GM21515 (cell line): ENCODE measurements at regions not wholly inside any gene's neighbourhood (a gene's known extent, or its start where the extent isn't known, plus 50 kb on each side); places are given as distances from the start of the nearest gene placed in this dataset.
"Not testable (repeated sequence)": the region's sequence is repeated elsewhere in the genome, so short reads cannot be mapped to it uniquely, and the experiment has no call there.

Source experiments
- ATAC-seq: cut with Tn5 transposase; IDR thresholded peaks from one replicate; pipeline ENCODE4 v1.9.1; 2021; ENCODE audit not compliant: unreplicated experiment

DNA sequence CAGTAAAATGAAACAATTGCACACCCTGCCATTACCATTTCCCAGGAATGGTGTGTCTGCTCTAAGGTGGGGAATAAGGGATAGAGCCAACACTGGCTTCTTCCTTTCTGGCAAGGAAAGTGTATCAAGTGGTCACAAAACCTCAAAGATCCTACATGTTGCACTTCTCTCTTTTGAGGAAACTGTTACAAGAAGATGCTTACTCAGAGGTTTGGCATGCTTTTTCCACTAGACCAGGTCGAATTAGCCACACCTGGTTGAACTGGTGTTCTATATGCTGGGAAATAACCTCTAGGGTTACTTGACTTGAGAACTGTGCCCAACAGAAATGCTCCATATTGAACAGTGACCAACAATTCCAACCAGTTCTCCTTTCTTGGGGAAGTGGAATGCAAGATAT lies 102.9 kb downstream of the LRRN1 start:
- ATAC-seq, result no peak

DNA sequence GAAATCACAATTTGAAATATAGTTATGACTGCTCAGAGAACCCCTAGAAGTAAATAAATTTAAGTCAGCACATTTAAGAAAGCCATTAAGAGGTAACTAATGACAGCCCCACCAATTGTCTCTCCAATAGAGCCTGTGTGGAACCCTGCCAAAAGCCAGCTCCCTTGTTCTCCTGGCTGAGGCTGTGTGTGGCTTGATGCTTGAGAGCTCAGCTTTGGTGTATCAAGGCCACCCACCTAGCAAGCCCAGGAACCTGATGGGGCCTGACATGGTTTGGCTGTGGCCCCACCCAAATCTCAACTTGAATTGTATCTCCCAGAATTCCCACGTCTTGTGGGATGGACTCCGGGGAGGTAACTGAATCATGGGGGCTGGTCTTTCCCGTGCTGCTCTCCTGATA lies 106.9 kb downstream of the LRRN1 start:
- ATAC-seq, result no peak

DNA sequence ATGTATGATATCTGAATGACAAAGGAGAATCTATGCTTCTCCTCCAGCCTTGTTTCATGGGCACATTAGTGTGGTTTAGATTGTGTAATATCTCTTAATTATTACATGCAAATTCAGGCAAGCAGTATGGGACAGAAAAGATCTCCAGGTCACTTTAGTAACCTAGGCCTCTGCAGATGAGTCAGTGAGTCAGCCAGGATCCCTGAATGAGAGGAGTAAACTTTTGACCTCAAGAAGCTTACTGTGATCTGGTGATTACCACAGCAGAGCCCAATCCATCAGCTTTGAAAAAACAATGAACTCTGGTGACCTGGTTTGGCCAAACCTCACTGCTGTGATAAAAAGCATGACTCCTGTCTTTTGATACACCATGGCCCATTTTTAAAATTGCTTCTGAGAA lies 107.8 kb downstream of the LRRN1 start:
- ATAC-seq, result no peak

DNA sequence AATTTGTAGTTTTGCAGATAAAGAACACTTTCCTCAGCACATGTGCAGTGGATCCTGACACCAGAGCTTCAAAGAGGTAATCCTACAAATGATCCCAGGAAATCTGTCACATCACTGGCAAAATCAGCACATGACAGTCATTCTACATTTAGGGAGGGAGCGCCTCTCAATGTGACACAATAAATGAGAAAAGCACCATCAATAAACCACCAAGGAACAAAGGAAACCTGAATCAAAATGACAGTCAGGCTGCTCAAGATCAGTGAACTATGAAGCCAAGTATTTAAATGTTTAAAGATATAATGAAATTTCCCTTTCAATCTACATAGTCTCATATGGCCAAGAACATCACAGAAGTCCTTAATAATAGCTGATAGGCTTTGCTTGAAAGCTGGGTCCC lies 119.5 kb downstream of the LRRN1 start:
- ATAC-seq, result no peak

DNA sequence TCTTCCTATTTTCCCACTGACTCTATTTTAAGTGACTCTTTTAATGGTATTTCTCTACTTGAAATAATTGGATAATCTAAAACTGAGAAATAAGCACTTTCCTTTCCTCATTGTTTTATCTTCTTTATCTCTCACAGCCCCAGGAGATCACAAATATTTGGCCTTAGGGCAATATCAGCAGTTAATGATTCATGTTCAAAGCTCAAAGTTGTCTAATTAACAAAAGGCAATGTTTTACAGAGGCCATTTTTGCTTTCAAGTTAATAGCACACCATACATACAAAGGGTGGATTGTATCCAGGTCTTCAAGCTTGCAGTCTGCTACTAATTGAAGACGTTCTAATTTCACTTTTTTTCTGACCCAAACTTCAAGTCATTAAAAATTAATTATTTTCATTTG lies 120.1 kb downstream of the LRRN1 start:
- no peak for ATAC-seq

DNA sequence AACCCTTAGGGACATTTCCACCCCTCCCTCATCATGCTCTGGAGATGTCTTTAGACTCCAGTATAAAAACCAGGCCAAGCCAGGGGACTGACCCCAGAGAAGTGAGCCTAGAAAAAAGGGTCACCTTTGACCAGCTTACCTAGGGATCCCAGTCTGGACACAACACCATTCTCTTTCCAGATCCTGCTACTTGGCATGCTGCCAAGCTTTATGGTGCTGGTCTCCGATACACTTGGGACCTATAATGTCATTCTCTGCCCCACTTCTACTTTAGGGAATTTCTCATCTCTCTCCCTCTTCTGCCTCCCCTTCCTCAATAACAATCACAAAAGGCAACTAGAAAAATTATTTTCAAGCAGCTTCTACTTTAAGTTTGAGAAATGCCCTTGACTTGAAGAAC lies 124.4 kb downstream of the LRRN1 start:
- ATAC-seq, result no peak

DNA sequence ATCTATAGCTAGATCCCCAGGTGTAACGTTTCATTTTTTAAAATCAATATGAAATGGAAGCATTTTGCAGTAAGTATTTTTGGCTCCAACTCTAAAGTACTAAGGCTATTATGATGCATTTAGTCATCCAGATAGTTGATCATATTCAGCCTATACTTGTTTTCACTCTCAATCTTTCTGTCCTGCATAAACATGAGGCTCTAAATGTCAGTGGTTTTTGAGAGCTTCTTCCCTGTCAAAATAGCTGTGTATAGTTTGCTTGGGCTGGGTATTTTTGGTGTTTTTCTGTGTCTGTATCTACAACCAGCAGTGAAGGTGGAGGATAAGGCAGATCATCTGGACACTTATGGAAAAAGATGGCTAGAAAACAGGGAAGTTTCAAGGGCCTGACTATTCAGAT lies 128.0 kb downstream of the LRRN1 start:
- ATAC-seq, result no peak

DNA sequence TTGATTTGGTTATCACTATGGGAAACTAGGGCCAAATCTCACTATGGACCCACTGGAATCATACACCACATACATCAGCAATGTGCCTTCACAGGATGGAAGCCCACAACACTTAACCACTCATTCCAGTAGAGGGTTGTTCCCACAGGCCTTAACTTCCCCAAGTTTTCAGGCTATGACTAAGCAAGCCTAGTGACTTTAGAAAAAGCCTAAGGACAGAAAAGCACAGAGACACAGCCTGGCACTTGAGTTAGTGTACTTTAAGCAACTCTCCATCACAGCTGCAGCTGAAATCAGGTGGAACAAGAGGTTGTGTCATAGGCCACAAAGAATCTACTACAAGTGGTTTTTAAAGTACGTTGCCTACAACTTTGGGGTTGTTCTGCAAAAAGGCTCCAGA lies 128.7 kb downstream of the LRRN1 start:
- no peak for ATAC-seq

DNA sequence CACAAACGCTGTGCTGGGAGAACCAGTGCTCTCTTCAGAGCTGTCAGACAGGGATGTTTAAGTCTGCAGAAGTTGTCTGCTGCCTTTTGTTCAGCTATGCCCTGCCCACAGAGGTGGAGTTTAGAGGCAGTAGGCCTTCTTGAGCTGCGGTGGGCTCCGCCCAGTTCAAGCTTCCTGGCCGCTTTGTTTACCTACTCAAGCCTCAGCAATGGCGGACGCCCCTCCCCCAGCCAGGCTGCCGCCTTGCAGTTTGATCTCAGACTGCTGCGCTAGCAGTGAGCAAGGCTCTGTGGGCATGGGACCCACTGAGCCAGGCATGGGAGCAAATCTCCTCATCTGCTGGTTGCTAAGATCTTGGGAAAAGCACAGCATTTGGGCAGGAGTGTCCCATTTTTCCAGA lies 142.1 kb downstream of the LRRN1 start:
- not testable (repeated sequence) for ATAC-seq

DNA sequence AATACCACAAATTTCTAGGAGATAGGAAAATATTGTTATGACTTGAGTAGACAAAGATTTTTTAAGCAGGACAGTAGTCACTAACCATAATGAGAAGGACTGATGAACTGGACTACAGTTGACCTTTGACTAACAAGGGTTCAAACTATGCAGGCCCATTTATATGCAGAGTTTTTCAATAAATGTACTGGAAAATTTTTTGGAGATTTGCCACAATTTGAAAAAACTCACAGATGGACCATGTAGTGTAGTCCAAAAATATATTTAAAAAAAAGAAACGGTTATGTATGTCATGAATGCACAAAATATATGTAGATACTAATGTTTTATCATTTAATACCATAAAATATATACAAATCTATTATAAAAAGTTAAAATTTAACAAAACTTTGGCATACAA lies 151.8 kb downstream of the LRRN1 start:
- no peak for ATAC-seq

DNA sequence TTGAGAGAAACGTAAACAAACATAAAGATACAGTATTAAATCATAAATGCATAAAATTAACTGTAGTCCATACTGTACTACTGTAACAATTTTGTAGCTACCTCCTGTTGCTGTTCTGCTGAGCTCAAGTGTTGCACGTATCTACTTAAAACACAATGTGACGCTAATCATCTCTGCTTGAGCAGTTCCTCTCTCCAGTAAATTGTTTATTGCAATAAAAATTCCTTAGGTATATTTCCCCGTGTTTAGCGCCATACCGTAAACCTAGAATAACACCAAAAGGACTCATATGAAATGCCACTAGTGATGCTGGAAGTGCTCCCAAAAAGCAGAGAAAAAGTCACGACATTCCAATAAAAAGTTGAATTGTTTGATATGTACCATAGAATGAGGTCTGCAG lies 152.3 kb downstream of the LRRN1 start:
- no peak for ATAC-seq

DNA sequence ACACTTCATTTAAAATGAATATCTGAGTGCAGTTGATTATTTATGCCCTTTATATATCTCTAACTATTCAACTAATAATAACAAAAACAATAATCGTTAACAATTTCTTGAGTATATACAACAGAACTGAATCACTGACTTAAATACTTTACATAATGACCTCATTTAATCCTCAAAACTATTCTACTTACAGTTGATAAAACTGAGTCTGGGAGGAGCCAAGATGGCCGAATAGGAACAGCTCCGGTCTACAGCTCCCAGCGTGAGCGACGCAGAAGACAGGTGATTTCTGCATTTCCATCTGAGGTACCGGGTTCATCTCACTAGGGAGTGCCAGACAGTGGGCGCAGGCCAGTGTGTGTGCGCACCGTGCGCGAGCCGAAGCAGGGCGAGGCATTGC lies 163.6 kb downstream of the LRRN1 start:
- ATAC-seq, result not testable (repeated sequence)

DNA sequence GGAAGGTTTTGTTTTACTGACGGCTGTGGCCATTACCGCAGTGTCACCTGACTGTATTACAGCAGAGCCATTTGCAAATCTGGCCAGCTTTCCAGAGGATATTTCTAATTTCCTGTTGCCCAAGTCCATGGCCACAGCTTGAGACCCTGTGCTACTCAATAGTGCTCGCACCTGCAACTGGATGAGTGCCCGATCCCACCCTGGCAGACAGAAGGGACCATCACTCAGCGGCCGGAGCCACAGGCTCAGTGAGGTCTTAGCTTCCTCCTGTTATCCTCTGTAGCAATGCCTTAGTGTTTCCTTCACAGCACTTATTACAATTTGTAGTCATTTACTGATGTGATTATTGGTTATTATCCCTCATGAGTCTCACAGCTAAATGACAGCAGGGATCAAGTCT lies 184.8 kb downstream of the LRRN1 start:
- no peak for ATAC-seq

DNA sequence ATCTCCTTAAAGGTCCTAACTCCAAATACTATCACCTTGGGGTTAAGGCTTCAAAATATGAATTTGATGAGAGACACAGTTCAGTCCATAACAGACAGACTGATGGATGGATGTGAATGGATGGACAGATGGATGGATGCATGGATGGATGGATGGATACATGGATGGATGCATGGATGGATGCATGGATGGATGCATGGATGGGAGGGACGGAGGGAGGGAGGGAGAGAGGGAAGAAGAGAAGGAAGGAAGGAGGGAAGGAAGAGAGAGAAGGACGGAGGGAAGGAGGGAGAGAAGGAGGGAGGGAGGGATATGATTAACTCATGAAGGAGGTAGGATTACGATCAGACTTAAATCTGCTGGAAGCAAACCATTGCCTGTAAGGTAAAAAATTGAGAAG lies 192.4 kb downstream of the LRRN1 start:
- no peak for ATAC-seq

DNA sequence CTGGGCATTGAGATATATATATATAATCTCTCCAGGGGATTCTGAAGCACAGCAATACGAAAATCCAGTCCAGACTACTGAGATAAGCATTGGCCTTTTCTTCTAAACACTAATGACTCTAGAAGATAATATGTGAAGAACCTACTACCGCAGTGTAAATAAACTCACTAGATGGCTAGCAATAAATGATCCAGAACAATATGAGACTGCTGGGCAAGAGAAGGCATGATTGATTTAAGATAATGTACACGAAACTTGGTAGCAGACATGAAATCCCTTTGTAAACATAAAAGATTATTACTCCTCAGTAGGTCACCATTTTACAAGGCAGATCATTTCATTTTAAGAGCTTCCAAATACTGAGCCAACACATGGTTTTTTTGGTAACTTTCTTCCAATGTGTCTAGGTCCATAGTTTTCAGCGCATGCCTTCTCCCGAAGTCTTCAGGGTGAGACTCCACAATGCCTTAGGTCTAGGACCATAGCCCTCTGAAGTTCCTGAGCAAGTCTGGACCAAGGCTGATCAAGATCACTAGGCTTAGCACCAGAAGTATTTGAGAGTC lies 193.2 kb downstream of the LRRN1 start:
- ATAC-seq, result no peak

DNA sequence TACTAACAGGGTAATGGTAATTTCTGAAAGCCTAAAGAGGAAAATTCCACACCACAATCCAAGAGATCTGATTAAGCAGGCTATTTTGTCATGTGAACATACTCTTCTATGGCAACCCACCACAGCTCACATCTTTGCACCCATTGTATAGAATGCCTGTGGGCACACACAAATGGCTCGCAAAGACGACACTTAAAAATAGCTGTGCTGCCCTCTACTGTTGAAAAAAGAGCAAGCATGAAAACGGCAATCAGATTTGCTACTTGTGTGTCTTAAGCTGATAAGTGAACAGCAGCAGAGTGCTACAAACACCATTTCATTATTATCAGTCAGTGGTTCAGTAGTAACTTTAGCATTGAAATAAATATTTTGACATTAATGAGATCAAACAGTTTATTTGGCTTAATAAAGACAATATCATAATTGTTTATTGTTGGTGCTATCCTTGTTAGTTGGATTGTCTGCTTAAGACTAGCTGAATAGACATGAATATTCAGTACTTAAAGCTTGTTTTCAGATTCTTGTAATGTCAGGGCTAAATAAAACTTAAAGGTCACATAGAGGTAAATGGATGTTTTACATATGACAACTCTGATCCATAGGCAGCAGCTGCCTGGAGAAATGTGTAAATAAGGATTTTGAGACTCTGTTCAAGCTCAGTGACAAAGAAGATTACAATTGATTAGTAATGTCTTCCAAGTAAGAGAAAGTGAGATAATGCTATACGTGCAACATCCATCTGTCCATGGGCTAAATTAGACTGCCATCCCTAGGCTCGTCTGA lies 199.1 kb downstream of the LRRN1 start:
- ATAC-seq, result peak; percentile 82

DNA sequence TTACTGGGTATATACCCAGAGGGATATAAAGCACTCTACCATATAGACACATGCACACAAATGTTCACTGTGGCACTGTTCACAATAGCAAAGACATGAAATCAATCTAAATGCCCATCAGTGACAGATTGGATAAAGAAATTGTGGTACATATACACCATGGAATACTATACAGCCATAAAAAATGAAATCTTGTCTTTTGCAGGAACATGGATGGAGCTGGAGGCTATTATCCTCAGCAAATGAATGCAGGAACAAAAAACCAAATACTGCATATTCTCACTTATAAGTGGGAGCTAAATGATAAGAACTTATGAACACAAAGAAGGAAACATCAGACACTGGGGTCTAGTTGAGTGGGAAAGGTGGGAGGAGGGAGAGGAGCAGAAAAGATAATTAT lies 200.1 kb downstream of the LRRN1 start:
- ATAC-seq, result not testable (repeated sequence)

DNA sequence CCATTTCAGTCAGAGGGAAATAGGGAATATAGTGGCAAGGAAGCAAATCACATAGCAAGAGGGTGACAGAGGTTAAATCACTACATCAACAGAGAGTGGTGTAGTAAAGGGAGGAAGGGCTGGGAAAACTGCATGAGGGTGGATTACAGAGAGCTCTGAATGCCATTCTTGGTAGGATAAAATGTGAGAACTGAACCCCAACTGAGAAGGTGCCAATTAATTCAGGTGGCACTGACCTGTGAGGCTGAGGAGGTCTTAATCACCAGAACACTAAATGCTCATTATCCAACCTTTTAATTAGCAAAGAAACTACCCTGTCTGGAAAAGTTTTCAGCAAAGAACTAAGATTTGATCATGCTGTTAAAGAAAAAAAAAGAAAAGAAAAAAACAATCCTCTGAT lies 202.7 kb downstream of the LRRN1 start:
- no peak for ATAC-seq

DNA sequence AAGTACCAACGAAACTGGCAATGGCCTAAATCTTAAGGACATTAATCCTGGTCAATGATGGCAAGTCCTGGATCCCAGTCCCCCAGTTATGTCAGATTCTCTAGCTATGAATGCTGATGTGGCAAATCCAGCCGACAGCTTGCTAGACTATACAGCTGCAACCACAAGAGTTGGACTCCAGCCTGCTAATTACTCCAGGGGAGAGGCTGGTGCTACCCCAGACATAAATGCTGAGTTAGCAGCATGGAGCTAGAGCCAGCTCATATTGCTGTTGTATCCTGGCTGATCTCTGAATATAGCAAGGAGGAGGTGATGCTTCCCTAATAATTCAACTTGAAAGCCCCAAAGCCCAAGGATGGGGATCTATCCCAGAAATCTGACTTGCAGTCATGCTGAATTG lies 207.1 kb downstream of the LRRN1 start:
- no peak for ATAC-seq

DNA sequence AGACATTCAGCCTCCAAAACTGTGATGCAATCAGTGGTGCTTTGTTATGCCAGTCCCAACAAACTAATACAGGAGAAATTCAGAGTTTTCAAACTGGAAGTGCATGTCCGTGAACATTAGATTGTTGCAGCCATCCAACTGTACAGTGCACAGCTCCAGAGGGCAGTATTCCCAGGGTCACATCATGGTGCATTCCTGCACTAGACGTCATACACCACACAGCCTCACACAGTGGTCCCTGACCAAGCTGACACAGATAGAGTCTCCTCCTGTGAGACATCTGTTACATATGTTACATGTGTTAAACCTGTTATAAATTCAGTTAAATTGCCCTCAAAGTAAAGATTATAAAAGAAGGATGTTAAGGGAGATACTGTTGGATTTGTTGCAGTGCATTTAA lies 209.0 kb downstream of the LRRN1 start:
- ATAC-seq, result no peak

DNA sequence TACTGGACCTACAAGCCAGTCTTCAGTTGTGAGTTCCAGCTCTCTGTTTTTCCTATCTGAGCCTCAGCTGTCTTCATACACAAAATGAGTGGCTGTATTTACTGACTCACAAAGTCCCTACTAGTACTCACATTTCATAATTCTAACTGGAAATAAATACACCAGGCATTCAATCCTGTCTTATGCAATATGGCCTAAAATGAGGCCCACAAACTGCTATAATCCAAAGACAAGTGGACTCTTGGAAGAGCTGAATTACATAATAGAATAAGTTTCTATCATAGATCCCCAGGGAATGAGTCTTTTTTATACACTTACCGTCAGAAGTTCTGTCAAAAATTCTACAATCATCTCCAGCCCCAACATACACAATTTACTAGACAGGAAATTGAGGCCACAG lies 211.9 kb downstream of the LRRN1 start:
- ATAC-seq, result no peak

DNA sequence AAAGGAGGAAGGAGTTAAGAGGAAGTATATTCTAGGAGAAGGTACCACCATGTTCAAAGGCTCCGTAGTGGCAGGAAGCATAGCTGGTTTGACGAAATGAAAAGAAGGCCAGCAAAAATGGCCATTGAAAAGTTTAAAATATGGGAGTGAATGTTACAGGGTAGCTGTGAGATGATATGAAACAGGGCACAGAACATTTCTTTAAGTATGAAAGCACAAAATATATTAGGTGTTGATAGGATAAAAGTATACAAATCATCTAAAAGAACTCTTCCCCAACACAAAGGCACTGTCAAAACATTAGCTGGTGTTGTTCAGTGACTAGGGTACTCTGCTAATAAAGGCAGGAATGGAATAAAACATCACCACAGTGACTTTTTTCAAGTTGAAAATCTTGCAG lies 216.2 kb downstream of the LRRN1 start:
- no peak for ATAC-seq

DNA sequence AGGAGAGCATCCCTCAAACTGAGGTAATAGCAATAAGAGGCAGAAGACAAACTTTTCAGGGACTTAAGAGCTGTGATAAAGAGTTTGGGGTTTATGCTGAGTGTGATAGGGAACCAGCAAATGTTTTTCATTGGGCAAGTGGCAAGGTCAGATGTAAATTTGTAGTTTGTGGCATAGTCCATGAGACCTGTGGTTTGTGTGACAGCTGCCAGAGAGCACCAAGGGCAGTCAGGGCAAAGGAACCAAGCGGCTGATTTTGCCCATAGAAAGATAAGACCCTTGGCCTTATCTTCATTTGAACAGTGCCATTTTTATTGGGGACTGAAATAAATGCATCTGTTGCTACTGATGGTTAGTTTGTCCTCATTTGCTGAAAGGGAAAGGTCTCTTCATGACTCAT lies 220.3 kb downstream of the LRRN1 start:
- no peak for ATAC-seq
